ENCODE measurements at regions not wholly inside any gene's neighbourhood (a gene's known extent, or its start where the extent isn't known, plus 50 kb on each side); places are given as distances from the start of the nearest gene placed in this dataset.
A peak's percentile ranks its signal among the peaks of the same experiment; 100 is the strongest.

- peak; percentile 15 for DNase-seq (ENCODE audit: low read depth)
- TF ChIP-seq CTCF (conservative IDR thresholded peaks at IDR 0.05; ENCODE audit: low read depth, low read length): peak; percentile 56
- no peak overlapping the region for H3K4me3 ChIP-seq (ENCODE audit: low read depth, low read length)
Measured at GRCh38 chr2:221100467-221101089, 471.5 kb downstream of the EPHA4 start.

DNA sequence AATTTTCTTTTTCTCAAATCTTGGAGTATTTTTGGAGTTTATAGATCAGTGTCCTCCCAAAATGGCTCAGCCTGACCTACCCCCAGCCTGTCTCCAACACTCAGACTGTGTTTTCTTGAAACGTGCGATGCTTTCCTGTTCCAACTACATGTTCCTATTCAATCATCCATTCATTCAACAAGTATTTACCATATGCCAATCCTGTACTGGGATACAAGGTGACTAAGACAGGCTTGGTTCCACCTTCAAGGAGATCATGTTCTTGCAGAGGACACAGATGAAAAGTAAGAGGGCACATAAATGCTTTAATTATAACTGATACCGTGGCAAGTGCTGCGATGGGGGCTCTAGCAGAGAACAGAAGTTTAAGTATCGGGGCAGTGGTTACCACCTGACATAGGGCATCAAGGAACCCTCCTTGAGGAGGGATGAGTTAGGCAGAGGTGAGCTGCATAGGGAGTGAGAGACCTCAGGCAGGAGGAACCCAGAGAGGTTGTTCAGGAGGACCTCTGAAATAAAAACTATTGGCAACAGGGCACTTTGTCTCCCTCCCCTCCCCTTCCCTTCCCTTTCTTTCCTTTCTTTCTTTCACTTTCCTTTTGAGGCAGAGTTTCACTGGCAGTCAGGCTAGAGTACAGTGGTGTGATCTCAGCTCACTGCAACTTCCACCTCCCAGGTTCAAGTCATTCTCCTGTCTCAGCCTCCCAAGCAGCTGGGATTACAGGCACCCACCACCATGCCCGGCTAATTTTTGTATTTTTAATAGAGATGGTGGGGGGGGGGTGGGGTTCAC lies 469.0 kb downstream of the EPHA4 start:
- no peak overlapping the region for H3K4me3 ChIP-seq (ENCODE audit: low read depth, low read length)
- TF ChIP-seq CTCF (conservative IDR thresholded peaks at IDR 0.05; ENCODE audit: low read depth, low read length): no peak
- no peak for DNase-seq (ENCODE audit: low read depth)

DNA sequence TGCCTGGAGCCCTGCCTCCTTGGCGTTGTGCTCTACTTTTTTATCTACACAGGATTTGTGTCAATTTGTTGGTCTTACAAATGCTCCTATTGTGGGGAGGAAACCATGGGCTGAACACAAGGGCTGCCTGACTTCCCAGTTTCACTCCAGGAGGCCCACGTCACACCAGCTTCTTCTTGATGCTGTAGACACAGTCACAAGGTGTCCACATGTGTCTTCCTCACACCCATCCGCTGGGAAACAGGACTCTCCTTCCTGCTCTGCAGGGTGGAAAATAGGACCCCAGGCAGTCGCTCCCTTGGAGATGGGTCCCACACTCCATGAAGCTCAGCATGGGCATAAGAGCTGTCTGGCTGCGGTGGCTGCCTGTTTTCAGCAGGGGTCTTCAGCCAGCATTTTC lies 468.2 kb downstream of the EPHA4 start:
- no peak overlapping the region for H3K4me3 ChIP-seq (ENCODE audit: low read depth, low read length)
- DNase-seq (ENCODE audit: low read depth): no peak
- no peak for TF ChIP-seq CTCF (conservative IDR thresholded peaks at IDR 0.05; ENCODE audit: low read depth, low read length)

DNA sequence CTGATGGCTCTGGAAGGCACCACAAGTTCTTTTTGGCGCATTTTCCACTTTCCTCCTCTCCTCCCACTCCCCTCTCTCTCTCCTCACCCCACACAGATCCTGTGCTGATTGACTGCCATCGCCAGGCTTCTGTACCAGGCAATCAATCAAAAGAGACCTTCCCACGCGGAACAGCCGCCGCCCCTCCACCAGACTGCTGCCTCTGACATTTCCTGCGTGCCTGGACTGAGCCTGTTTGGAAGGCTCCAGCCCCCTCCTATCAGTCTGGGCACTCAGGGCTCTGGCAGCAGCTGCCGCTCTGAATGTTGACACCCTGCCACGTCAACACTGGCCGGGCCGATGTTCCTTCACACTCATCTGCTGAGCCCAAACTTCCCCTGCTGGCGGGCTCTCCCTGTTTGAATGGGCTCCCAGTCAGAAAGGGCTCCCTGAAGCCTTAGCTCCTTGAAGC lies 467.7 kb downstream of the EPHA4 start:
- no peak for TF ChIP-seq CTCF (conservative IDR thresholded peaks at IDR 0.05; ENCODE audit: low read depth, low read length)
- no peak for DNase-seq (ENCODE audit: low read depth)
- no peak overlapping the region for H3K4me3 ChIP-seq (ENCODE audit: low read depth, low read length)

DNA sequence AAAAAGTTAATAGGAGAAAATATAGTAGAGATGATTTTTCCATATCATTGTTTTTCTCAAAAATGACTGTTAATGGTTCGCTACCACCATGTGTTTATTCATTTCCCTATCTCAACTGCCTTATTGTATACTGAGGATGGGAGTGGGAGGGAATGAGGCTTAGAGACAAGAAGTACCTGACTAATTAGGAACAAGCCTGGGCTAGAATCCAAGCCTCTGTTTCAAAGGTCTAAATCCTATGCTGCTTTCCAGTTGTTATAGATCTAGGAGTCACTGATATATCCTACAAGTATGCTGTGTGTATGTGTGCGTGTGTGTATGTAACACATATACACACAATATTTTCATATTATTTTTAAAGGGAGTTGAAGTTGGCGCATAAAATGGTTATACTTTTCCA lies 465.9 kb downstream of the EPHA4 start:
- no peak for DNase-seq (ENCODE audit: low read depth)
- TF ChIP-seq CTCF (conservative IDR thresholded peaks at IDR 0.05; ENCODE audit: low read depth, low read length): no peak
- no peak overlapping the region for H3K4me3 ChIP-seq (ENCODE audit: low read depth, low read length)

DNA sequence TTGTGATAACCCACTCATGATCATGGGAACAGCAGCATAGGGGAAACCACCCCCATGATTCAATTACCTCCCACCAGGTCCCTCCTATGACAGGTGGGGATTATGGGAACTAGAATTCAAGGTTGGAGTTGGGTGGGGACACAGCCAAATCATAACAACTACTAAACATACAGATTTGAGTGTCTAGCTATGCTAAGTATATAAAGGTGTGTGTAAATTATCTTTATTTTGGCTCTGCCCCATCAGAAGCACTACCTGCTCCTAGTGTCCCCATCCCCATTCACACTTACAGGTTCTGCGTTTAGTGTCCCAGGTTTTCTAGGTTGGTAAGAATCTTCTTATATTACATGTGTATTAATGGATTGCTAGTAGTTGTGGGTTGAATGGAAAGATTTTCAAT lies 464.7 kb downstream of the EPHA4 start:
- no peak for TF ChIP-seq CTCF (conservative IDR thresholded peaks at IDR 0.05; ENCODE audit: low read depth, low read length)
- H3K4me3 ChIP-seq (ENCODE audit: low read depth, low read length): no peak overlapping the region
- DNase-seq (ENCODE audit: low read depth): no peak
